Neural cell (in vitro differentiated cells): ENCODE measurements at regions not wholly inside any gene's neighbourhood (a gene's known extent, or its start where the extent isn't known, plus 50 kb on each side); places are given as distances from the start of the nearest gene placed in this dataset.

Source experiments
- CTCF ChIP-seq: fragments of 450-650 bp; IDR thresholded peaks from 2 replicates; pipeline ENCODE4 v1.5.1; 2014; ENCODE audit warnings: antibody characterized with exemption, mild to moderate bottlenecking, moderate library complexity; ENCODE audit not compliant: poor library complexity, severe bottlenecking
- EP300 ChIP-seq: fragments of 450-650 bp; conservative IDR thresholded peaks from 2 replicates; pipeline ENCODE4 v1.6.1; 2014; ENCODE audit warnings: antibody characterized with exemption, mild to moderate bottlenecking, moderate library complexity; ENCODE audit not compliant: poor library complexity, severe bottlenecking

DNA sequence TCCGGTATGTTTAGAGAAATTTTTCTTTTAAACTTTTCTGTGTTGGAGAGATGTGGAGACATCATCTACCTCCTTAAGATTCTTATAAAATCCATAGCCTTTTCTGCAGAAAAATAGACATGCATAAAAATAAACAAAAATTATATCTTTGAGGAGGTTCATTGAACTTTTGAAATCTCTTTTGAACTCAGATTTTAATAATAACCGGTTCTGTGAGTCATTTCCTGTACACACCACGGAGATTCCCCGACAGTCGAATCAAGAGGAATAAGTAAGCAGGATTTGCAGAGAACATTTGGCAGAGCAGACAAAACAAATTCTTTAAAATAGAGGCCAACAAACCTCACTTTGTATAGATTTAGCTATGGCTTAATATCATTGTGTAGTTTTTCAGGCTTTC lies 918.7 kb upstream of the POU3F4 start:
- TF ChIP-seq CTCF: no peak
- TF ChIP-seq EP300: no peak
